NB4 (cell line): ENCODE measurements at regions not wholly inside any gene's neighbourhood (a gene's known extent, or its start where the extent isn't known, plus 50 kb on each side); places are given as distances from the start of the nearest gene placed in this dataset.

Experiments used
- DNase-seq: peaks from one replicate; pipeline ENCODE4 v3.0.0; 2010; ENCODE audit warnings: low read depth
- H3K4me3 ChIP-seq: one replicate; pipeline ENCODE4 v1.5.1; 2011; ENCODE audit warnings: mild to moderate bottlenecking, low read depth, low read length, moderate library complexity
- CTCF ChIP-seq: IDR thresholded peaks from one replicate; pipeline ENCODE4 v1.5.1; 2012; ENCODE audit warnings: low read depth, low read length
- MAX ChIP-seq: IDR thresholded peaks from 2 replicates; pipeline ENCODE4 v1.6.1; 2011; ENCODE audit warnings: low read depth, low read length
- MYC ChIP-seq: IDR thresholded peaks from 2 replicates; pipeline ENCODE4 v1.6.1; 2011; ENCODE audit warnings: low read depth, low read length
- POLR2A ChIP-seq: IDR thresholded peaks from 2 replicates; pipeline ENCODE4 v1.6.1; 2011; ENCODE audit warnings: mild to moderate bottlenecking; ENCODE audit not compliant: insufficient read length; ENCODE audit errors: extremely low read depth

- no peak for TF ChIP-seq POLR2A
- TF ChIP-seq MAX: no peak
- no peak for TF ChIP-seq MYC
- no peak for TF ChIP-seq CTCF
- DNase-seq: peak; percentile 6
- H3K4me3 ChIP-seq: no peak overlapping the region
Observed at GRCh38 chr5:135645336-135646180, 66.8 kb upstream of the CXCL14 start.

- no peak for DNase-seq
- no peak overlapping the region for H3K4me3 ChIP-seq
- no peak for TF ChIP-seq MYC
- TF ChIP-seq CTCF: no peak
- no peak for TF ChIP-seq MAX
- TF ChIP-seq POLR2A: no peak
Observed at GRCh38 chr5:135644816-135645215, 66.0 kb upstream of the CXCL14 start.

- TF ChIP-seq MYC (no peak), CTCF (no peak), POLR2A (no peak), MAX (no peak)
- H3K4me3 ChIP-seq: no peak overlapping the region
Observed at GRCh38 chr5:135643881-135644766, 65.3 kb upstream of the CXCL14 start.

GRCh38 chr5:135642934-135643333 lies 64.1 kb upstream of the CXCL14 start:
- DNase-seq: no peak
- no peak overlapping the region for H3K4me3 ChIP-seq
- no peak for TF ChIP-seq MAX
- TF ChIP-seq POLR2A: no peak
- TF ChIP-seq CTCF: no peak
- TF ChIP-seq MYC: no peak

More at GRCh38 chr5:135643881-135644766, 65.3 kb upstream of the CXCL14 start:
- no peak for DNase-seq

- no peak overlapping the region for H3K4me3 ChIP-seq
- DNase-seq: no peak
- TF ChIP-seq MYC: no peak
- TF ChIP-seq POLR2A: no peak
- TF ChIP-seq CTCF: no peak
- no peak for TF ChIP-seq MAX
Observed at GRCh38 chr5:135642488-135642870, 63.7 kb upstream of the CXCL14 start.
